Suprapubic skin (tissue), 4 donors: ENCODE measurements at regions not wholly inside any gene's neighbourhood (a gene's known extent, or its start where the extent isn't known, plus 50 kb on each side); places are given as distances from the start of the nearest gene placed in this dataset.

ENCODE experiments used
- DNase-seq, 2 donors: peaks; one replicate each; pipeline ENCODE4 v3.0.0-alpha.2; 2019; ENCODE audit warnings: low spot score in 2 of 2
- H3K27ac ChIP-seq: fragments of 200-600 bp; sonication (generic); one replicate; pipeline ENCODE4 v1.5.1; 2019
- H3K27me3 ChIP-seq: fragments of 200-600 bp; sonication (generic); one replicate; pipeline ENCODE4 v1.5.1; 2019
- H3K36me3 ChIP-seq: fragments of 200-600 bp; sonication (generic); one replicate; pipeline ENCODE4 v1.5.1; 2019
- H3K4me1 ChIP-seq: fragments of 200-600 bp; sonication (generic); one replicate; pipeline ENCODE4 v1.5.1; 2019
- H3K4me3 ChIP-seq: fragments of 200-600 bp; sonication (generic); one replicate; pipeline ENCODE4 v1.5.1; 2019; ENCODE audit warnings: mild to moderate bottlenecking
- H3K9me3 ChIP-seq: fragments of 200-600 bp; sonication (generic); one replicate; pipeline ENCODE4 v1.5.1; 2019
- EP300 ChIP-seq: sonication (generic); formaldehyde crosslinking; IDR thresholded peaks from one replicate; pipeline ENCODE4 v1.6.1; 2017; ENCODE audit warnings: antibody characterized with exemption
- POLR2A ChIP-seq, 2 donors: fragments of 450-650 bp; IDR thresholded peaks; one replicate each; pipeline ENCODE4 v1.6.1; 2017; ENCODE audit warnings: antibody characterized with exemption in 2 of 2, mild to moderate bottlenecking in 2 of 2, moderate library complexity in 2 of 2
- POLR2AphosphoS5 ChIP-seq, 3 donors: sonication (generic); formaldehyde crosslinking; IDR thresholded peaks; one replicate each; pipeline ENCODE4 v1.6.1; 2017; ENCODE audit warnings: antibody characterized with exemption in 3 of 3
- WGBS: methylation state at CpG from one replicate; pipeline ENCODE4 v1.1.5; 2018; 5-methylcytosine and 5-hydroxymethylcytosine counted together
- TF ChIP-seq, protein P1 (sequence below), 2 donors: fragments of 200-600 bp in 1 of 2; fragments of 450-650 bp in 1 of 2; sonication (generic) in 1 of 2; IDR thresholded peaks; one replicate each; pipeline ENCODE4 v1.5.1; 2016 to 2019; ENCODE audit warnings: antibody characterized with exemption in 2 of 2, mild to moderate bottlenecking in 1 of 2, moderate library complexity in 1 of 2

DNA sequence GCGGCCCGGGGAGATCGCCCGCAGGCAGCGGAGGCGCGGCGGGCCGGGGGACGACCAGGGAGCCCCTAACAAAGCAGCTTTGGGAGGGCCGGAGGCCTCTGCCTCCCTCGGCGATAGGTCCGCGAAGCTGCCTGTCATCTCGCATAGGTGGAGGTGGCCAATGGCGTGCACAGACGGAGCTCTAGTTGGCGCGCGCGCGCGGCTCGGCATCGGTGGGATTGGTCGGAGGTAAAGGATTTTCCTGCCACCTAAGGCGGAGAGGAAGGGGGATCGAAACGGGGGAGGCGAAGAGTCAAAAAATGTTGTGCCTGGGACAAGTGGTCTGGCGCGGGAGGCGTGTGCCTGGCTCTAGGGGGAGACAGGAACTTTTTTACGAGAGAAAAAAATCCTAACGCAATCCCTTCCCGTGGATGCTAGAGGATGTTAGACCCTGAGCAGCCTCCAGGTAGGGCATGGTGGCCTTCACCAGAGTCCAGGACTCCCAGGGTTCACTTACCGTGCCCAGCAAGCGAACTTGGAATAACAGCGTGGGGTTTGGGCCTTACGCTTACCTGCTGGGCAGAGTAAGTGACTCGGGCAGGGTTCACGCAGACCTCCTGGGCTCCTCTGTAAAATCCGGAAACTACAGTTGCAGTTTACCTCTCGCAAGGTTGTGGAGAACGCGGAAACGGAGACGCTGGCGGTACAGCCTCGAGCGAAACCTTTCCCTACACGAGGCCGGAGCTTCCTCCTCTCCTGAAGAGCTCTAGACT lies 99.9 kb upstream of the SOD1 start:
- Histone ChIP-seq H3K4me3 (peak overlapping the region; percentile 68), H3K4me1 (peaks cover 31% of the 10 kb centered on the region), H3K9me3 (no peaks in the 10 kb centered on the region), H3K36me3 (no peaks in the 10 kb centered on the region), H3K27me3 (peaks cover 37% of the 10 kb centered on the region), H3K27ac (no peak overlapping the region)
- under 1% methylated on average over 26 of the region's 54 CpGs for WGBS
- no peak for TF ChIP-seq POLR2A (IDR thresholded peaks at IDR 0.05)
- TF ChIP-seq, protein P1, sequence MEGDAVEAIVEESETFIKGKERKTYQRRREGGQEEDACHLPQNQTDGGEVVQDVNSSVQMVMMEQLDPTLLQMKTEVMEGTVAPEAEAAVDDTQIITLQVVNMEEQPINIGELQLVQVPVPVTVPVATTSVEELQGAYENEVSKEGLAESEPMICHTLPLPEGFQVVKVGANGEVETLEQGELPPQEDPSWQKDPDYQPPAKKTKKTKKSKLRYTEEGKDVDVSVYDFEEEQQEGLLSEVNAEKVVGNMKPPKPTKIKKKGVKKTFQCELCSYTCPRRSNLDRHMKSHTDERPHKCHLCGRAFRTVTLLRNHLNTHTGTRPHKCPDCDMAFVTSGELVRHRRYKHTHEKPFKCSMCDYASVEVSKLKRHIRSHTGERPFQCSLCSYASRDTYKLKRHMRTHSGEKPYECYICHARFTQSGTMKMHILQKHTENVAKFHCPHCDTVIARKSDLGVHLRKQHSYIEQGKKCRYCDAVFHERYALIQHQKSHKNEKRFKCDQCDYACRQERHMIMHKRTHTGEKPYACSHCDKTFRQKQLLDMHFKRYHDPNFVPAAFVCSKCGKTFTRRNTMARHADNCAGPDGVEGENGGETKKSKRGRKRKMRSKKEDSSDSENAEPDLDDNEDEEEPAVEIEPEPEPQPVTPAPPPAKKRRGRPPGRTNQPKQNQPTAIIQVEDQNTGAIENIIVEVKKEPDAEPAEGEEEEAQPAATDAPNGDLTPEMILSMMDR (IDR thresholded peaks at IDR 0.05) = no peak
- no peak for TF ChIP-seq EP300
- no peak for TF ChIP-seq POLR2AphosphoS5 (IDR thresholded peaks at IDR 0.05)
- peak; percentile 84 to 86 for DNase-seq

DNA sequence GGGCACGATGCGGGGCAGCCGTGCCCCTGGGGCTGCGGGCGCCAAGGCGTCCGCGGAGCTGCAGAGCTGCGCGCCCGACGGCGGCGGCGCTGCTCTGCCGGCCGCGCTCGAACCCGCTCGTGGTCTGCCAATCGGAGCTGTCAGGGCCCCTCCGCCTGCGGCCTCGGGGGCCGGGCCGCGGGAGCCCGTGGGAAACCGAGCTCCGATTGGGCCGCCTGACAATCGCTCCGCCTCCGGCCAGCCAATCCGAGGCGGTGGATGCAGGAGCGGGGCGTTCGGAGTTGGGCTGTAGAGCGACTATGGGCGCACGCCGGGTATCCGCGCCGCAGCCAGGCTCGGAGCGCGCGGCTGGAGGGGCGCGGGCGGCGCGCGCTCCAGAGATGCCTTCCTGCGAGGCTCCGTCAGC lies 100.5 kb upstream of the SOD1 start:
- DNase-seq = peak in 1 of 2 donors; percentile 86
- WGBS = no CpG with 5 or more reads among the region's 59 CpGs
- TF ChIP-seq POLR2AphosphoS5 (IDR thresholded peaks at IDR 0.05) (no peak), POLR2A (IDR thresholded peaks at IDR 0.05) (no peak), EP300 (no peak)
- TF ChIP-seq, protein P1 (IDR thresholded peaks at IDR 0.05) = peak in 1 of 2 donors; percentile 29
- Histone ChIP-seq H3K27me3 (peaks cover 37% of the 10 kb centered on the region), H3K9me3 (no peaks in the 10 kb centered on the region), H3K4me1 (peaks cover 37% of the 10 kb centered on the region), H3K36me3 (no peaks in the 10 kb centered on the region), H3K4me3 (peak overlapping the region; percentile 68), H3K27ac (peak overlapping the region; percentile 20)

DNA sequence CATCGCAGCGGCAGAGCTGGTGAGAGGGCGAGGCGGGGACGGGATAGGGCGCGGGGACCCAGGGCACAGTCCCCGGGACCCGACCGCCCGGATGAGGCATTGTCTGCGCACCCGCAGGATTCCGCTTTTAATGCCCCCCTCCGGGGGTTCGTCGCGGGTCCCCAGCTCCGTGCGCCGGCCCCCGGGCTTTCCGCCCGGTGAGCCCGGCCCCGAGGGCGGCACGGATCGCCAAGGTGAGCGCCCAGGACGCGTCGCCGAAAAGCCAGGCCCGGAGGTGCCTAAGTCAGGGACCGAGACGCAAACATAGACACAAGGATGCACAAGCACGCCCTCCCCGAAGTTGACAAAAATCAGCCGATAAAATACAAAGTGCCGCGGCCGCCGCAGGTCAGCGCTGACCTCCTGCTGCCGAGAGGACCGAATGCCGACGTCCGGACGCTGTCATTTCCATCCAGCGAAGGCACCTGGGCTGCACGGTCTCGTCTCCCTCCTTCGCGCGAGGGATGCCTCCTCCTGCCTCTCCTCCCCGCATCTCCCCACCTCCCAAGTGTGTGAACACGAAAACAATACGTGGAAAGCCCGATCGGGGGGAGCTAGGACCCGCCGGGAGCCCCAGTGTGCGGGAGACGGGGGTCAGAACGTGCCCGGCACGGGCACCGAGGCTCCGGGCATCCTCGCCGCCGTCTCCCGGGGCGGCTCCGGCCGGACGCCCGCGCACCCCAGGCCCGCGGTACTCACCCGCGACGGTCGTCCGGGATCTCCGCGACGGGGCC lies 101.1 kb upstream of the SOD1 start:
- 0% methylated on average over 19 of the region's 91 CpGs for WGBS
- Histone ChIP-seq H3K27me3 (peaks cover 37% of the 10 kb centered on the region), H3K9me3 (no peaks in the 10 kb centered on the region), H3K27ac (peak overlapping the region; percentile 20), H3K4me1 (peaks cover 40% of the 10 kb centered on the region), H3K36me3 (no peaks in the 10 kb centered on the region), H3K4me3 (peak overlapping the region; percentile 68)
- DNase-seq = no peak
- TF ChIP-seq, protein P1 (IDR thresholded peaks at IDR 0.05) = no peak
- TF ChIP-seq POLR2AphosphoS5 (IDR thresholded peaks at IDR 0.05) (no peak), EP300 (no peak)

DNA sequence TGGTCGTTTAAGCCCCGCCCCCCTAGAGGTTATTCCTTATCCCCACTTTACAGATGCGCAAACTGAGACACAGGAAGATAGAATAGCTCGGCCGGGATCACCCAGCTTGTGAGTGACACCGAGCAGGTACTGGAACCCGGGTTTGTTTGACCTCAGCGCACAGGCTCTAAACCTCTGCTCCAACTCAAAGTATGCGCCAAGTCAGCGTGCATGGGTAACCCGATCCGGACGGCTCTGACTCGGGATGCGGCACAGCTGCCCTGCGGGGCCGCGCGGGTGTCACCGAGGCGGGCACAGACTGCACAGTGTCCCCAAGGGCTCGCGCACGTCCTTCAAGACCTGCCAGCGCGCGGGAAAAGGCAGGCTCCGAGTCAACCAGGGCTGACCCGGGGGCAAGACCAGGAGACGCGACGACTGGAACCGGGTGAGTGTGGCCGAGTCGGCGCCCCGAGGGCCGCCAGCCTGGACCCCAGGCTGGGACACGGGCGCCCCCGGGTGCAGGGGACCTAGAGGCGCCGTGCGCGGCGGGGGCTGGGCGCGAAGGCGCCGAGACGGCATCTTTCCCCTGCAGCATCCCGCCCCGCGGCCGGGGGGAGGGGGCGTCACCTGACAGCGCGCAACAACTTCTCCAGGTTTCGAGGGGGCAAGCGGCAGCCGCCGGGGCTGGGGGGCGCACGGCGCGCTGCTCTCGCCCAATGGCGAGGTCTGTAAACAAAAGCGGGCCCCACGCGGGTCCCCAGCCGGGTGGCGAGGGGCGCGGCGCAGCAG lies 101.9 kb upstream of the SOD1 start:
- Histone ChIP-seq H3K36me3 (no peaks in the 10 kb centered on the region), H3K4me1 (peaks cover 40% of the 10 kb centered on the region), H3K9me3 (no peaks in the 10 kb centered on the region), H3K4me3 (peak overlapping the region; percentile 68), H3K27ac (no peak overlapping the region), H3K27me3 (peaks cover 37% of the 10 kb centered on the region)
- DNase-seq = no peak
- TF ChIP-seq POLR2A (IDR thresholded peaks at IDR 0.05) = no peak
- no peak for TF ChIP-seq EP300
- TF ChIP-seq, protein P1 (IDR thresholded peaks at IDR 0.05) = no peak
- no peak for TF ChIP-seq POLR2AphosphoS5 (IDR thresholded peaks at IDR 0.05)
- 15% methylated on average over 13 of the region's 76 CpGs for WGBS

DNA sequence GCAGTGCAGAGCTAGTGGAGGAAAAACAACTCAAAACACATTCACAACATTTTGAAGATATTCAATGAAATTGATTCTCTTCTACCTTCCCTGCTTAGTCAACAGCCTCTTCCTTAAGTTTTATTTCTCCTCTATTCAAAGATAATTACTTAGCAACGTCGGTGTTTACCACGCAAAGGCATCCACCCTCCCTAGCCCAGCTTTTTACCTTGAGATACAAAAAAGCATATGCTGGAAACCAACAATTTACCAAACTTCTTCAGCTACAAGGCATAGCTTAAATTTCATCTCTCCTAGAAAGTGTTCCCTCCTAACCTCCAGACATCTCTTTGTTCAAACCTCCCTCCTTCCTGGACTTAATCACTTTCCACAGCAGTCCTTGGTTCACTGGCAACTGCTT lies 102.8 kb upstream of the SOD1 start:
- 52% methylated on average over 3 of the region's 3 CpGs for WGBS
- DNase-seq = no peak
- peaks cover 40% of the 10 kb centered on the region for H3K4me1 ChIP-seq
- no peaks in the 10 kb centered on the region for H3K36me3 ChIP-seq
- no peak overlapping the region for H3K27ac ChIP-seq
- H3K9me3 ChIP-seq = no peaks in the 10 kb centered on the region
- H3K4me3 ChIP-seq = no peak overlapping the region
- TF ChIP-seq POLR2A (IDR thresholded peaks at IDR 0.05) (no peak), EP300 (no peak), POLR2AphosphoS5 (IDR thresholded peaks at IDR 0.05) (no peak)
- TF ChIP-seq, protein P1 (IDR thresholded peaks at IDR 0.05) = no peak
- peaks cover 37% of the 10 kb centered on the region for H3K27me3 ChIP-seq
